Liver (tissue), 3 donors: ENCODE measurements at regions not wholly inside any gene's neighbourhood (a gene's known extent, or its start where the extent isn't known, plus 50 kb on each side); places are given as distances from the start of the nearest gene placed in this dataset.

Experiments
- CTCF ChIP-seq: fragments of 150-350 bp; IDR thresholded peaks from 2 replicates; pipeline ENCODE4 v1.5.1; 2017; ENCODE audit warnings: improper control_type of control experiment, low read depth, low read length; ENCODE audit not compliant: missing input control
- EGR1 ChIP-seq, 2 donors: IDR thresholded peaks; 2 replicates each; pipeline ENCODE4 v1.6.1; 2016 to 2018; ENCODE audit warnings: antibody characterized with exemption in 2 of 2, low read depth in 2 of 2
- FOXA1 ChIP-seq: IDR thresholded peaks from 2 replicates; pipeline ENCODE4 v1.6.1; 2016; ENCODE audit warnings: antibody characterized with exemption
- HNF4G ChIP-seq: IDR thresholded peaks from 2 replicates; pipeline ENCODE4 v1.6.1; 2016; ENCODE audit warnings: antibody characterized with exemption
- JUND ChIP-seq, 2 donors: IDR thresholded peaks; 2 replicates each; pipeline ENCODE4 v1.6.1; 2016; ENCODE audit warnings: antibody characterized with exemption in 2 of 2
- RAD21 ChIP-seq, 2 donors: IDR thresholded peaks; 2 replicates each; pipeline ENCODE4 v1.6.1; 2016; ENCODE audit warnings: antibody characterized with exemption in 2 of 2, mild to moderate bottlenecking in 2 of 2
- REST ChIP-seq: IDR thresholded peaks from 2 replicates; pipeline ENCODE4 v1.6.1; 2016; ENCODE audit warnings: antibody characterized with exemption, mild to moderate bottlenecking
- SP1 ChIP-seq: IDR thresholded peaks from 2 replicates; pipeline ENCODE4 v1.6.1; 2018; ENCODE audit warnings: antibody characterized with exemption, mild to moderate bottlenecking
- TAF1 ChIP-seq: conservative IDR thresholded peaks from 2 replicates; pipeline ENCODE4 v1.6.1; 2016; ENCODE audit warnings: antibody characterized with exemption, mild to moderate bottlenecking
- donor health status: healthy.
- donor health status: healthy.

DNA sequence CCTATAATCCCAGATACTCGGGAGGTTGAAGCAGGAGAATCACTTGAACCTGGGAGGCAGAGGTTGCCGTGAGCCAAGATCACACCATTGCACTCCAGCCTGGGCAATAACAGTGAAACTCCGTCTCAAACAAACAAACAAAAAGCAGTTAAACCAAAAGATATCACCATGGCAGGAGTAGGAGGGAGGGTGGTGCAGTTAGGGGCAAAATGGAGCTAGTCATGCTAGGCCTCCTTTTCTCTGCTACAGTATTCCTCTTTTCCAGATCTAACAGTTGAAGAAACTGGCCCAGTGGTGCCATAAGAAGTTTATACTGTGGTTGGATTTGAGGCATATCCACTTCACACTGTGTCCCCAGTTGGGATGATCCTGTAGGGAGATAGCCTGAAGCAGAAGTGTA is 261.6 kb downstream of the SKIDA1 start:
- TF ChIP-seq REST (no peak), EGR1 (IDR thresholded peaks at IDR 0.05; ENCODE audit: low read depth in 2 of 2) (no peak), CTCF (no peak), SP1 (no peak), TAF1 (no peak), FOXA1 (no peak), JUND (IDR thresholded peaks at IDR 0.05) (no peak), RAD21 (IDR thresholded peaks at IDR 0.05) (no peak), HNF4G (no peak)
